ENCODE measurements at regions not wholly inside any gene's neighbourhood (a gene's known extent, or its start where the extent isn't known, plus 50 kb on each side); places are given as distances from the start of the nearest gene placed in this dataset.

GRCh38 chr1:63122079-63122478 is 200.3 kb upstream of the FOXD3 start (continued):
- TF ChIP-seq PPARD (CRISPR knock-in tag; IDR thresholded peaks at IDR 0.05): no peak
- TF ChIP-seq KLF10 (CRISPR knock-in tag; IDR thresholded peaks at IDR 0.05): no peak
- TF ChIP-seq TGIF2 (CRISPR knock-in tag; IDR thresholded peaks at IDR 0.05): no peak
- no peak for TF ChIP-seq FOXO4 (CRISPR knock-in tag; IDR thresholded peaks at IDR 0.05)
- TF ChIP-seq NR0B1 (IDR thresholded peaks at IDR 0.05; ENCODE audit: partially characterized antibody): no peak
- no peak for TF ChIP-seq ZNF644 (tag; IDR thresholded peaks at IDR 0.05; ENCODE audit: low read depth)
- TF ChIP-seq ZBTB17 (CRISPR knock-in tag; IDR thresholded peaks at IDR 0.05): no peak
- no peak for TF ChIP-seq HOMEZ (CRISPR knock-in tag; IDR thresholded peaks at IDR 0.05)
- TF ChIP-seq ZNF121 (CRISPR knock-in tag; conservative IDR thresholded peaks at IDR 0.05): no peak
- peak; percentile 24; the same call in 1 of the 2 replicates for TF ChIP-seq PKNOX1 (IDR thresholded peaks at IDR 0.05)
- no peak for TF ChIP-seq TAF15 (IDR thresholded peaks at IDR 0.05; ENCODE audit: low read depth, low read length)
- no peak for TF ChIP-seq NFE2L1 (tag; IDR thresholded peaks at IDR 0.05; ENCODE audit: borderline replicate concordance, low read depth)
- TF ChIP-seq MCM2 (IDR thresholded peaks at IDR 0.05; ENCODE audit: low read depth): no peak
- TF ChIP-seq RFX1 (IDR thresholded peaks at IDR 0.05): no peak
- TF ChIP-seq GTF2F1 (IDR thresholded peaks at IDR 0.05; ENCODE audit: low read depth, low read length): no peak
- TF ChIP-seq CUX1 (CRISPR knock-in tag; IDR thresholded peaks at IDR 0.05): no peak
- TF ChIP-seq PHF20 (IDR thresholded peaks at IDR 0.05; ENCODE audit: partially characterized antibody): no peak
- no peak for TF ChIP-seq ZC3H11A (IDR thresholded peaks at IDR 0.05; ENCODE audit: low read depth, low read length)
- no peak for TF ChIP-seq TCF7 (IDR thresholded peaks at IDR 0.05; ENCODE audit: borderline replicate concordance)

Measured in K562 (cell line).